BJ (cell line): ENCODE measurements at regions not wholly inside any gene's neighbourhood (a gene's known extent, or its start where the extent isn't known, plus 50 kb on each side); places are given as distances from the start of the nearest gene placed in this dataset.

Experiments used
- CTCF ChIA-PET: fragments of 350-600 bp; formaldehyde crosslinking; extraction: SDS; loops from one replicate; lab custom pipeline; 2021; ENCODE audit warnings: antibody characterized with exemption, inconsistent platforms; lab: Yijun Ruan, JAX
- POLR2A ChIA-PET: fragments of 300-600 bp; sonication (Branson Sonifier 250); formaldehyde crosslinking; extraction: SDS; loops from one replicate; lab custom pipeline; 2021; ENCODE audit warnings: antibody characterized with exemption; lab: Charles Lee
- DNase-seq: peaks from one replicate; pipeline ENCODE4 v3.0.0-alpha.2; 2011; ENCODE audit warnings: low read depth
- H3K27me3 ChIP-seq: 2 replicates; pipeline ENCODE4 v1.6.0; 2011; ENCODE audit warnings: low read length; ENCODE audit not compliant: control insufficient read depth, insufficient read depth
- H3K36me3 ChIP-seq: 2 replicates; pipeline ENCODE4 v1.5.1; 2011; ENCODE audit warnings: low read length; ENCODE audit not compliant: control insufficient read depth, insufficient read depth
- H3K4me3 ChIP-seq: 2 replicates; pipeline ENCODE4 v1.5.1; 2011; ENCODE audit warnings: low read depth, mild to moderate bottlenecking, control low read depth, low read length
- TF ChIP-seq, protein P1 (sequence below): IDR thresholded peaks from 2 replicates; pipeline ENCODE4 v1.5.1; 2011; ENCODE audit warnings: low read depth, mild to moderate bottlenecking, control low read depth, inconsistent platforms, low read length, moderate library complexity; ENCODE audit not compliant: insufficient read depth

DNA sequence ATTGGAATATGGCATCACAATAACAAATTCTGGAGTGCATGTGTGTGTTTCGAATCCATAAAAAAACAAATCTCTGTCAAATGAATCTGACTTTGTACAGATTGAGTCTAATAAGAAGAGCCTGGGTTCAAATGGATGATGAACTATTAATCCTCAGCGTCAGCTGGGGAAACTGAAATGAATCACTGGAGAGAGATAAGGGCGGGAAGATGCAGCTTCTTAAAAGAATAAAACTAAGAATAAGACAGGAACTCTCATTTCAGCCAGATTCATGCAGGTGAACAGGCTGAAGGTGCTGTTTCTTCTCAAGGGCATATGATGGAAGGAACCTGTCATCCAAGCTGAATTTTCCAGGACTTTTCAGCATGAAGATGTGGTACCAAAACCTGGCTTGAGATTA, 202.6 kb upstream of the TRIB2 start:
- ChIA-PET POLR2A (no interaction called here), CTCF (interaction anchor here (1.5 kb wide), 1 partner anchor 10 kb away, joined by 3 read pairs; no protein-coding TSS in a partner anchor)
- H3K36me3 ChIP-seq: no peaks in the 10 kb centered on the region
- no peaks in the 10 kb centered on the region for H3K27me3 ChIP-seq
- H3K4me3 ChIP-seq: no peak overlapping the region
- no peak for DNase-seq
- TF ChIP-seq, protein P1, sequence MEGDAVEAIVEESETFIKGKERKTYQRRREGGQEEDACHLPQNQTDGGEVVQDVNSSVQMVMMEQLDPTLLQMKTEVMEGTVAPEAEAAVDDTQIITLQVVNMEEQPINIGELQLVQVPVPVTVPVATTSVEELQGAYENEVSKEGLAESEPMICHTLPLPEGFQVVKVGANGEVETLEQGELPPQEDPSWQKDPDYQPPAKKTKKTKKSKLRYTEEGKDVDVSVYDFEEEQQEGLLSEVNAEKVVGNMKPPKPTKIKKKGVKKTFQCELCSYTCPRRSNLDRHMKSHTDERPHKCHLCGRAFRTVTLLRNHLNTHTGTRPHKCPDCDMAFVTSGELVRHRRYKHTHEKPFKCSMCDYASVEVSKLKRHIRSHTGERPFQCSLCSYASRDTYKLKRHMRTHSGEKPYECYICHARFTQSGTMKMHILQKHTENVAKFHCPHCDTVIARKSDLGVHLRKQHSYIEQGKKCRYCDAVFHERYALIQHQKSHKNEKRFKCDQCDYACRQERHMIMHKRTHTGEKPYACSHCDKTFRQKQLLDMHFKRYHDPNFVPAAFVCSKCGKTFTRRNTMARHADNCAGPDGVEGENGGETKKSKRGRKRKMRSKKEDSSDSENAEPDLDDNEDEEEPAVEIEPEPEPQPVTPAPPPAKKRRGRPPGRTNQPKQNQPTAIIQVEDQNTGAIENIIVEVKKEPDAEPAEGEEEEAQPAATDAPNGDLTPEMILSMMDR: no peak

GRCh38 chr2:12514631-12515437, 201.9 kb upstream of the TRIB2 start:
- TF ChIP-seq, protein P1: no peak
- Histone ChIP-seq H3K36me3 (no peaks in the 10 kb centered on the region), H3K27me3 (no peaks in the 10 kb centered on the region), H3K4me3 (no peak overlapping the region)
- ChIA-PET POLR2A (no interaction called here), CTCF (interaction anchor here (1.5 kb wide), 1 partner anchor 11 kb away, joined by 3 read pairs; no protein-coding TSS in a partner anchor)
- no peak for DNase-seq

- H3K4me3 ChIP-seq: no peak overlapping the region
- no peak for DNase-seq
- CTCF ChIA-PET: no interaction called here
- POLR2A ChIA-PET: no interaction called here
- TF ChIP-seq, protein P1: no peak
- no peaks in the 10 kb centered on the region for H3K27me3 ChIP-seq
- no peaks in the 10 kb centered on the region for H3K36me3 ChIP-seq
Observed at GRCh38 chr2:12515871-12516270, 200.9 kb upstream of the TRIB2 start.

DNA sequence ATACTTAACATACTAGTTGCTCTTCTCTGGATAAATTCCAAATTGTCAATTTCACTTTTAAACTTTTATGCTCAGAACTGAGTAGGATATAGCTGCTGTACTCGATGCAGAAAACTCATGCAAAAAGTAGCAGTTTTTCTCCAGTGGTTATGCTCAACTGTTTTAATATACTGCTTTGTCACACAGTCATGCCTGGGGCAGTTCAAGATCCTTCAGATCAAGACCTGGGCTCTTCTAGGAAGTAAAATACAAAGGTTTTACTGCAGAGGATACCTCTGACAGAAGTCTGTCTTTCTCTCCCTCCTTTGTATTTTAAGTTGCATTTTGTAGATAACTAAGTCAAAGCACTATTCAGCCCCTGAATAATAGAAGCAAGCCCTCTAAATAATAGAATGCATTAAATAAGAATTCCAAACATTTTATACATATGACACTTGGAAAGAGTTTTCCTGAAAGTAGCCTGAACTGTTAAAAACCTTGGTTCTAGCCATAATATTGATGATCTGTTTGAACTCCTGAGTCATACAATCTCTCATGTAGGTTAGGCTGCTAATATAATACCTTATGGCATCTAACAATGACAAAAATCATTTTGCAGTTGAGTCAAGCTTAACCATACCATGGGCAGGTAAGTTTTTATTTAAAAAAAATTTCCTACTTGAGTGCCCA, 183.3 kb upstream of the TRIB2 start:
- Histone ChIP-seq H3K27me3 (no peaks in the 10 kb centered on the region), H3K36me3 (no peaks in the 10 kb centered on the region), H3K4me3 (no peak overlapping the region)
- POLR2A ChIA-PET: no interaction called here
- CTCF ChIA-PET: interaction anchor here (1.2 kb wide), 1 partner anchor 14 kb away, joined by 3 read pairs; no protein-coding TSS in a partner anchor
- TF ChIP-seq, protein P1: no peak
- DNase-seq: no peak

- POLR2A ChIA-PET: interaction anchor here (0.7 to 1.4 kb wide), 4 partner anchors 15 to 216 kb away, joined by 3 to 4 read pairs (median 4); no protein-coding TSS in a partner anchor
- Histone ChIP-seq H3K27me3 (no peaks in the 10 kb centered on the region), H3K4me3 (no peak overlapping the region), H3K36me3 (no peaks in the 10 kb centered on the region)
- CTCF ChIA-PET: interaction anchor here (0.6 to 1.9 kb wide), 8 partner anchors 13 to 472 kb away, joined by 3 to 5 read pairs (median 3); no protein-coding TSS in a partner anchor
- DNase-seq: peak; percentile 97
- TF ChIP-seq, protein P1: no peak
Observed at GRCh38 chr2:12534646-12535263, 182.0 kb upstream of the TRIB2 start.
